NT2/D1 (cell line): ENCODE measurements at regions not wholly inside any gene's neighbourhood (a gene's known extent, or its start where the extent isn't known, plus 50 kb on each side); places are given as distances from the start of the nearest gene placed in this dataset.

Experiments used
- SUZ12 ChIP-seq: IDR thresholded peaks from 2 replicates; pipeline ENCODE4 v1.6.1; 2011; ENCODE audit not compliant: insufficient read length, insufficient read depth; ENCODE audit errors: extremely low read depth
- YY1 ChIP-seq: IDR thresholded peaks from 2 replicates; pipeline ENCODE4 v1.6.1; 2011; ENCODE audit not compliant: insufficient read length, insufficient read depth
- ZNF274 ChIP-seq: IDR thresholded peaks from 2 replicates; pipeline ENCODE4 v1.6.1; 2011; ENCODE audit warnings: mild to moderate bottlenecking, low read depth, low read length

DNA sequence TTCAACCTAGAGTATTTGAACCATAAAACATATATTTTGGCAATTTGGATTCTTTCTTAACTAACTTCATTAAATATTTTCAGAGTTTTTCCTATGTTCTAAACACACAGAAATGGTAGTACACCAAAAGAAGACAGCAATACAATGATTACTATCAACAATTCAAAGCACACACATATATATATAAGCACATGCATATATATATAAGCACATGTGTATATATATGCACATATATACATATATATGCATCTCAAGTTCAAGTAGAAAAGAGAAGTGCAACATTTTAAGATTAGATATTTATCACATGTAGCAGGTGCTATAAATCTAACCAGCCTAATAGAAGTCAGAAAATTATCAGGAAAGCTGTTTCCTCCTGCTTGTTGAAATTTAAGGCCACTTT, 320.9 kb upstream of the FSIP2 start:
- no peak for TF ChIP-seq ZNF274
- TF ChIP-seq YY1, result no peak
- no peak for TF ChIP-seq SUZ12
